ENCODE measurements at regions not wholly inside any gene's neighbourhood (a gene's known extent, or its start where the extent isn't known, plus 50 kb on each side); places are given as distances from the start of the nearest gene placed in this dataset.

DNA sequence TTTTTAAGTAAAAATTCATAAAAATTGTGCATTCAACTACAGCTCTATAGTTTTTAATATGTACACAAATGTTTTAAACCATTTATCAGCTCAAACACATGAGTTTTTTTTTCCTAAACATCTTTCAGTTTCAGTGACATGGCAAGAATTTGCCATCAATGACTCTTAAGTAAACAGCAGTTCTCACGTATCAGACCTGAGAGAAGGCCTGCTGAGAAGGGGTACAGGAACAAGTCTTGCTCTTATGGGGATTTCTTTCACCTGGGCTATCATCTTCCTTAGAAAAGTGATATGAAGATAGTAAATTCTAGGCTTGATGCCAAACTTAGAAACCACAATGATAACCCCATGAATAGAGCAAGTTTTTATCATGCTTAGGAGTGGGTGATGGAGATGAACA, 467.8 kb downstream of the ARL4A start:
- TF ChIP-seq, protein P1, sequence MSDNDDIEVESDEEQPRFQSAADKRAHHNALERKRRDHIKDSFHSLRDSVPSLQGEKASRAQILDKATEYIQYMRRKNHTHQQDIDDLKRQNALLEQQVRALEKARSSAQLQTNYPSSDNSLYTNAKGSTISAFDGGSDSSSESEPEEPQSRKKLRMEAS (IDR thresholded peaks at IDR 0.05), result no peak
- no peak for TF ChIP-seq TAF1 (IDR thresholded peaks at IDR 0.05; ENCODE audit: low read depth)
- no peak for TF ChIP-seq FOXM1 (IDR thresholded peaks at IDR 0.05; ENCODE audit: borderline replicate concordance, low read depth)
- no peak for TF ChIP-seq YY1 (IDR thresholded peaks at IDR 0.05; ENCODE audit: low read depth)
- TF ChIP-seq RAD21 (IDR thresholded peaks at IDR 0.05; ENCODE audit: low read depth), result no peak
- TF ChIP-seq CEBPB (IDR thresholded peaks at IDR 0.05), result no peak
- TF ChIP-seq TEAD4 (IDR thresholded peaks at IDR 0.05), result no peak
- TF ChIP-seq EP300 (IDR thresholded peaks at IDR 0.05; ENCODE audit: borderline replicate concordance), result no peak
- TF ChIP-seq NFIC (IDR thresholded peaks at IDR 0.05), result no peak
- TF ChIP-seq, protein P2, sequence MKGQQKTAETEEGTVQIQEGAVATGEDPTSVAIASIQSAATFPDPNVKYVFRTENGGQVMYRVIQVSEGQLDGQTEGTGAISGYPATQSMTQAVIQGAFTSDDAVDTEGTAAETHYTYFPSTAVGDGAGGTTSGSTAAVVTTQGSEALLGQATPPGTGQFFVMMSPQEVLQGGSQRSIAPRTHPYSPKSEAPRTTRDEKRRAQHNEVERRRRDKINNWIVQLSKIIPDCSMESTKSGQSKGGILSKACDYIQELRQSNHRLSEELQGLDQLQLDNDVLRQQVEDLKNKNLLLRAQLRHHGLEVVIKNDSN (IDR thresholded peaks at IDR 0.05), result no peak
- TF ChIP-seq, protein P3, sequence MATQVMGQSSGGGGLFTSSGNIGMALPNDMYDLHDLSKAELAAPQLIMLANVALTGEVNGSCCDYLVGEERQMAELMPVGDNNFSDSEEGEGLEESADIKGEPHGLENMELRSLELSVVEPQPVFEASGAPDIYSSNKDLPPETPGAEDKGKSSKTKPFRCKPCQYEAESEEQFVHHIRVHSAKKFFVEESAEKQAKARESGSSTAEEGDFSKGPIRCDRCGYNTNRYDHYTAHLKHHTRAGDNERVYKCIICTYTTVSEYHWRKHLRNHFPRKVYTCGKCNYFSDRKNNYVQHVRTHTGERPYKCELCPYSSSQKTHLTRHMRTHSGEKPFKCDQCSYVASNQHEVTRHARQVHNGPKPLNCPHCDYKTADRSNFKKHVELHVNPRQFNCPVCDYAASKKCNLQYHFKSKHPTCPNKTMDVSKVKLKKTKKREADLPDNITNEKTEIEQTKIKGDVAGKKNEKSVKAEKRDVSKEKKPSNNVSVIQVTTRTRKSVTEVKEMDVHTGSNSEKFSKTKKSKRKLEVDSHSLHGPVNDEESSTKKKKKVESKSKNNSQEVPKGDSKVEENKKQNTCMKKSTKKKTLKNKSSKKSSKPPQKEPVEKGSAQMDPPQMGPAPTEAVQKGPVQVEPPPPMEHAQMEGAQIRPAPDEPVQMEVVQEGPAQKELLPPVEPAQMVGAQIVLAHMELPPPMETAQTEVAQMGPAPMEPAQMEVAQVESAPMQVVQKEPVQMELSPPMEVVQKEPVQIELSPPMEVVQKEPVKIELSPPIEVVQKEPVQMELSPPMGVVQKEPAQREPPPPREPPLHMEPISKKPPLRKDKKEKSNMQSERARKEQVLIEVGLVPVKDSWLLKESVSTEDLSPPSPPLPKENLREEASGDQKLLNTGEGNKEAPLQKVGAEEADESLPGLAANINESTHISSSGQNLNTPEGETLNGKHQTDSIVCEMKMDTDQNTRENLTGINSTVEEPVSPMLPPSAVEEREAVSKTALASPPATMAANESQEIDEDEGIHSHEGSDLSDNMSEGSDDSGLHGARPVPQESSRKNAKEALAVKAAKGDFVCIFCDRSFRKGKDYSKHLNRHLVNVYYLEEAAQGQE (IDR thresholded peaks at IDR 0.05; ENCODE audit: low read depth), result no peak
- TF ChIP-seq EGR1 (IDR thresholded peaks at IDR 0.05), result no peak
